ENCODE measurements at regions not wholly inside any gene's neighbourhood (a gene's known extent, or its start where the extent isn't known, plus 50 kb on each side); places are given as distances from the start of the nearest gene placed in this dataset.

DNA sequence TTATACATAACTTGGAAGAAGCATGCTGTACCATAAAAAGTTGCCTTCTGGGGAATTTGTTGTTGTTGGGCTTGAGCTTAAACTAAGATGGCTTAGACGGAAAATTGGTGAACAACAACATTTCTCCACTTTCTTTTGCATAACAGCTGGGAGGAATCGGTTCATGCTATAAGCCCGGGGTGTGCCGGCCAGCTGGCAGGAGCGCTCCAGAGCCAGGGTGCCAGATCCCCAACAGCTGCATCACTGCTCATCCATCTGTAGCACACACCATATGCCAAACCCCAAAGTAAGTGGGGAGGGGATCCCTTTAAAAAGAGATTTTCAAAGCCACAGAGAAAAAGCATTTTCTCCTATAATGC, 419.5 kb upstream of the ARGLU1 start:
- ATAC-seq, result no peak
- Mint-ChIP-seq H3K36me3 (no peaks in the 10 kb centered on the region), H3K9me3 (0 out of 2 replicates have a peak, but pooled peaks cover under 1% of the 10 kb centered on the region), H3K4me3 (no peak overlapping the region), H3K4me1 (peaks cover 22% of the 10 kb centered on the region), H3K27me3 (ENCODE audit: low read depth) (no peaks in the 10 kb centered on the region; the same call in 1 of the 2 replicates), H3K27ac (no peak overlapping the region)
- no peak for TF ChIP-seq ZNF121 (CRISPR knock-in tag; IDR thresholded peaks at IDR 0.05)
- no peak for TF ChIP-seq FOXP4 (CRISPR knock-in tag; IDR thresholded peaks at IDR 0.05)
- TF ChIP-seq, protein P1, sequence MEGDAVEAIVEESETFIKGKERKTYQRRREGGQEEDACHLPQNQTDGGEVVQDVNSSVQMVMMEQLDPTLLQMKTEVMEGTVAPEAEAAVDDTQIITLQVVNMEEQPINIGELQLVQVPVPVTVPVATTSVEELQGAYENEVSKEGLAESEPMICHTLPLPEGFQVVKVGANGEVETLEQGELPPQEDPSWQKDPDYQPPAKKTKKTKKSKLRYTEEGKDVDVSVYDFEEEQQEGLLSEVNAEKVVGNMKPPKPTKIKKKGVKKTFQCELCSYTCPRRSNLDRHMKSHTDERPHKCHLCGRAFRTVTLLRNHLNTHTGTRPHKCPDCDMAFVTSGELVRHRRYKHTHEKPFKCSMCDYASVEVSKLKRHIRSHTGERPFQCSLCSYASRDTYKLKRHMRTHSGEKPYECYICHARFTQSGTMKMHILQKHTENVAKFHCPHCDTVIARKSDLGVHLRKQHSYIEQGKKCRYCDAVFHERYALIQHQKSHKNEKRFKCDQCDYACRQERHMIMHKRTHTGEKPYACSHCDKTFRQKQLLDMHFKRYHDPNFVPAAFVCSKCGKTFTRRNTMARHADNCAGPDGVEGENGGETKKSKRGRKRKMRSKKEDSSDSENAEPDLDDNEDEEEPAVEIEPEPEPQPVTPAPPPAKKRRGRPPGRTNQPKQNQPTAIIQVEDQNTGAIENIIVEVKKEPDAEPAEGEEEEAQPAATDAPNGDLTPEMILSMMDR (IDR thresholded peaks at IDR 0.05), result no peak
- TF ChIP-seq AR (CRISPR knock-in tag; IDR thresholded peaks at IDR 0.05), result no peak
- TF ChIP-seq NR1H2 (CRISPR knock-in tag; IDR thresholded peaks at IDR 0.05), result no peak
- ChIA-PET CTCF (no interaction called here), POLR2A (no interaction called here)
- no peak for DNase-seq (ENCODE audit: low spot score)

- H3K4me3 Mint-ChIP-seq, result no peak overlapping the region
- CTCF ChIA-PET, result no interaction called here
- ATAC-seq, result no peak
- no peak for TF ChIP-seq FOXK1 (CRISPR knock-in tag; IDR thresholded peaks at IDR 0.05)
- TF ChIP-seq MLX (CRISPR knock-in tag; IDR thresholded peaks at IDR 0.05), result no peak
- no peak for TF ChIP-seq NFATC4 (CRISPR knock-in tag; IDR thresholded peaks at IDR 0.05)
- TF ChIP-seq, protein P2, sequence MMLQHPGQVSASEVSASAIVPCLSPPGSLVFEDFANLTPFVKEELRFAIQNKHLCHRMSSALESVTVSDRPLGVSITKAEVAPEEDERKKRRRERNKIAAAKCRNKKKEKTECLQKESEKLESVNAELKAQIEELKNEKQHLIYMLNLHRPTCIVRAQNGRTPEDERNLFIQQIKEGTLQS (CRISPR knock-in tag; conservative IDR thresholded peaks at IDR 0.05), result no peak
- TF ChIP-seq GTF2I (CRISPR knock-in tag; conservative IDR thresholded peaks at IDR 0.05), result no peak
- TF ChIP-seq, protein P3, sequence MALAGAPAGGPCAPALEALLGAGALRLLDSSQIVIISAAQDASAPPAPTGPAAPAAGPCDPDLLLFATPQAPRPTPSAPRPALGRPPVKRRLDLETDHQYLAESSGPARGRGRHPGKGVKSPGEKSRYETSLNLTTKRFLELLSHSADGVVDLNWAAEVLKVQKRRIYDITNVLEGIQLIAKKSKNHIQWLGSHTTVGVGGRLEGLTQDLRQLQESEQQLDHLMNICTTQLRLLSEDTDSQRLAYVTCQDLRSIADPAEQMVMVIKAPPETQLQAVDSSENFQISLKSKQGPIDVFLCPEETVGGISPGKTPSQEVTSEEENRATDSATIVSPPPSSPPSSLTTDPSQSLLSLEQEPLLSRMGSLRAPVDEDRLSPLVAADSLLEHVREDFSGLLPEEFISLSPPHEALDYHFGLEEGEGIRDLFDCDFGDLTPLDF (CRISPR knock-in tag; IDR thresholded peaks at IDR 0.05), result no peak
- TF ChIP-seq ZNF263 (CRISPR knock-in tag; IDR thresholded peaks at IDR 0.05; ENCODE audit: low read depth), result no peak
- TF ChIP-seq MYBL2 (CRISPR knock-in tag; IDR thresholded peaks at IDR 0.05), result no peak
- no peak for TF ChIP-seq ZNF219 (CRISPR knock-in tag; IDR thresholded peaks at IDR 0.05; ENCODE audit: borderline replicate concordance)
- TF ChIP-seq KAT7 (CRISPR knock-in tag; IDR thresholded peaks at IDR 0.05; ENCODE audit: borderline replicate concordance), result no peak
- TF ChIP-seq ZBTB21 (CRISPR knock-in tag; IDR thresholded peaks at IDR 0.05; ENCODE audit: borderline replicate concordance), result no peak
- TF ChIP-seq NR2C2 (CRISPR knock-in tag; IDR thresholded peaks at IDR 0.05), result no peak
- no peak for TF ChIP-seq ATF6 (CRISPR knock-in tag; IDR thresholded peaks at IDR 0.05)
- TF ChIP-seq ARID4B (CRISPR knock-in tag; IDR thresholded peaks at IDR 0.05; ENCODE audit: borderline replicate concordance), result no peak
These were observed 418.9 kb upstream of the ARGLU1 start for GRCh38 chr13:106986687-106987426.

More at GRCh38 chr13:106986687-106987426, 418.9 kb upstream of the ARGLU1 start:
- POLR2A ChIA-PET, result no interaction called here
- Mint-ChIP-seq H3K9me3 (peaks cover 3% of the 10 kb centered on the region; the same call in 1 of the 2 replicates), H3K27ac (peak overlapping the region; percentile 5; the same call in 1 of the 2 replicates), H3K4me1 (peaks cover 22% of the 10 kb centered on the region), H3K27me3 (ENCODE audit: low read depth) (no peaks in the 10 kb centered on the region; the same call in 1 of the 2 replicates), H3K36me3 (no peaks in the 10 kb centered on the region)
- DNase-seq (ENCODE audit: low spot score), result no peak
